Chondrocyte (in vitro differentiated cells): ENCODE measurements at regions not wholly inside any gene's neighbourhood (a gene's known extent, or its start where the extent isn't known, plus 50 kb on each side); places are given as distances from the start of the nearest gene placed in this dataset.

Experiments used
- DNase-seq: peaks from one replicate; pipeline ENCODE4 v3.0.0; 2021; ENCODE audit warnings: mixed read lengths, low spot score
- H3K27ac Mint-ChIP-seq: one replicate; pipeline ENCODE4 v1.8.0; 2021; ENCODE audit warnings: mild to moderate bottlenecking, moderate library complexity, mixed read lengths; ENCODE audit not compliant: unreplicated experiment
- H3K27me3 Mint-ChIP-seq: 2 replicates; pipeline ENCODE4 v1.8.0; 2021; ENCODE audit warnings: low read depth, mixed read lengths
- H3K36me3 Mint-ChIP-seq: 2 replicates; pipeline ENCODE4 v1.8.0; 2021; ENCODE audit warnings: low read depth, mixed read lengths
- H3K4me1 Mint-ChIP-seq: 2 replicates; pipeline ENCODE4 v1.8.0; 2021; ENCODE audit warnings: low read depth, mild to moderate bottlenecking, mixed read lengths
- H3K4me3 Mint-ChIP-seq: one replicate; pipeline ENCODE4 v1.8.0; 2021; ENCODE audit warnings: mild to moderate bottlenecking, moderate library complexity, mixed read lengths; ENCODE audit not compliant: unreplicated experiment
- H3K9me3 Mint-ChIP-seq: 2 replicates; pipeline ENCODE4 v1.8.0; 2021; ENCODE audit warnings: low read depth, mixed read lengths
- CTCF ChIP-seq: fragments of 200-600 bp; sonication (generic); IDR thresholded peaks from 2 replicates; pipeline ENCODE4 v1.5.0; 2021; ENCODE audit warnings: antibody characterized with exemption, mild to moderate bottlenecking, moderate library complexity

- Mint-ChIP-seq H3K27me3 (no peaks in the 10 kb centered on the region), H3K9me3 (peaks cover 8% of the 10 kb centered on the region), H3K4me1 (no peaks in the 10 kb centered on the region), H3K27ac (no peak overlapping the region), H3K4me3 (no peak overlapping the region), H3K36me3 (peaks cover 3% of the 10 kb centered on the region)
- DNase-seq, result no peak
- no peak for TF ChIP-seq CTCF
These were observed 157.3 kb downstream of the AASDH start for GRCh38 chr4:56229947-56230346.

- Mint-ChIP-seq H3K4me3 (no peak overlapping the region), H3K27me3 (no peaks in the 10 kb centered on the region), H3K4me1 (no peaks in the 10 kb centered on the region), H3K36me3 (peaks cover 5% of the 10 kb centered on the region), H3K27ac (no peak overlapping the region), H3K9me3 (peaks cover 8% of the 10 kb centered on the region)
- no peak for TF ChIP-seq CTCF
- no peak for DNase-seq
These were observed 159.9 kb downstream of the AASDH start for GRCh38 chr4:56227301-56227835.

GRCh38 chr4:56226579-56226978 is 160.7 kb downstream of the AASDH start:
- Mint-ChIP-seq H3K36me3 (peaks cover 2% of the 10 kb centered on the region), H3K27ac (no peak overlapping the region), H3K27me3 (no peaks in the 10 kb centered on the region), H3K9me3 (no peaks in the 10 kb centered on the region), H3K4me3 (no peak overlapping the region), H3K4me1 (no peaks in the 10 kb centered on the region)
- TF ChIP-seq CTCF, result no peak
- no peak for DNase-seq

- H3K27me3 Mint-ChIP-seq, result no peaks in the 10 kb centered on the region
- peaks cover 2% of the 10 kb centered on the region for H3K36me3 Mint-ChIP-seq
- no peak overlapping the region for H3K4me3 Mint-ChIP-seq
- no peaks in the 10 kb centered on the region for H3K4me1 Mint-ChIP-seq
- no peaks in the 10 kb centered on the region for H3K9me3 Mint-ChIP-seq
- no peak for DNase-seq
- no peak for TF ChIP-seq CTCF
- no peak overlapping the region for H3K27ac Mint-ChIP-seq
These were observed 162.7 kb downstream of the AASDH start for GRCh38 chr4:56224641-56225040.

- no peak overlapping the region for H3K4me3 Mint-ChIP-seq
- no peaks in the 10 kb centered on the region for H3K27me3 Mint-ChIP-seq
- H3K36me3 Mint-ChIP-seq, result peaks cover 2% of the 10 kb centered on the region
These were observed 164.8 kb downstream of the AASDH start for GRCh38 chr4:56222514-56222913.

More at GRCh38 chr4:56222514-56222913, 164.8 kb downstream of the AASDH start:
- no peak for DNase-seq
- Mint-ChIP-seq H3K4me1 (no peaks in the 10 kb centered on the region), H3K9me3 (no peaks in the 10 kb centered on the region), H3K27ac (no peak overlapping the region)
- no peak for TF ChIP-seq CTCF
